ENCODE measurements at regions not wholly inside any gene's neighbourhood (a gene's known extent, or its start where the extent isn't known, plus 50 kb on each side); places are given as distances from the start of the nearest gene placed in this dataset.

DNA sequence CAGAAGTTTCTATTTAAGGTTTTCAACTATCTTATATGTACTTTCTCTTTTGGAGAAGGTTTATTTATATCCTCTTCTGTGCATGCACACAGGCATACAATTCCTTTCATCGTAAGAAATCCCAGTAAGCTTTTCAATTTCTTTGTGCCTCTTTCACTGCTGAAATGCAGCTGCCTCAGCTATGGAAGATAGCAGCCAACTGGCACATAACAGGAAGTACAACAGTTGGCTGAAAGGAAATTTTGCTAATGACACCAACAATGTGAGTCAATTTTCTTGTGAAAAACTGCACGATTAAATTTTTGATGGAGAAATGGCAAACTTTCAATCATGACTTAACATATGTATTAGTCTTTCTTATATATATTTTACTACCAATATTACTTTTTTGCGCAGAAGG is 74.5 kb upstream of the PAQR3 start:
- peaks cover 6% of the 10 kb centered on the region for H3K27me3 Mint-ChIP-seq
- no peak overlapping the region for H3K4me2 ChIP-seq (replicated peaks; ENCODE audit: low read depth, low read length, poor library complexity, severe bottlenecking)
- H3K4me3 Mint-ChIP-seq: no peak overlapping the region
- no peaks in the 10 kb centered on the region for H3K4me1 Mint-ChIP-seq
- no peaks in the 10 kb centered on the region for H3K9me3 Mint-ChIP-seq (ENCODE audit: insufficient read depth)
- no peaks in the 10 kb centered on the region for H3K9me3 ChIP-seq (ENCODE audit: control extremely low read depth in 1 of 3, control insufficient read depth in 2 of 3, insufficient read depth in 1 of 3, low read length in 2 of 3)
- POLR2A ChIA-PET: no interaction called here
- no peak overlapping the region for H2AFZ ChIP-seq (ENCODE audit: insufficient read depth, low read depth, low read length, poor library complexity, severe bottlenecking)
- TF ChIP-seq, protein P1, sequence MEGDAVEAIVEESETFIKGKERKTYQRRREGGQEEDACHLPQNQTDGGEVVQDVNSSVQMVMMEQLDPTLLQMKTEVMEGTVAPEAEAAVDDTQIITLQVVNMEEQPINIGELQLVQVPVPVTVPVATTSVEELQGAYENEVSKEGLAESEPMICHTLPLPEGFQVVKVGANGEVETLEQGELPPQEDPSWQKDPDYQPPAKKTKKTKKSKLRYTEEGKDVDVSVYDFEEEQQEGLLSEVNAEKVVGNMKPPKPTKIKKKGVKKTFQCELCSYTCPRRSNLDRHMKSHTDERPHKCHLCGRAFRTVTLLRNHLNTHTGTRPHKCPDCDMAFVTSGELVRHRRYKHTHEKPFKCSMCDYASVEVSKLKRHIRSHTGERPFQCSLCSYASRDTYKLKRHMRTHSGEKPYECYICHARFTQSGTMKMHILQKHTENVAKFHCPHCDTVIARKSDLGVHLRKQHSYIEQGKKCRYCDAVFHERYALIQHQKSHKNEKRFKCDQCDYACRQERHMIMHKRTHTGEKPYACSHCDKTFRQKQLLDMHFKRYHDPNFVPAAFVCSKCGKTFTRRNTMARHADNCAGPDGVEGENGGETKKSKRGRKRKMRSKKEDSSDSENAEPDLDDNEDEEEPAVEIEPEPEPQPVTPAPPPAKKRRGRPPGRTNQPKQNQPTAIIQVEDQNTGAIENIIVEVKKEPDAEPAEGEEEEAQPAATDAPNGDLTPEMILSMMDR (IDR thresholded peaks at IDR 0.05): no peak
- TF ChIP-seq EZH2 (IDR thresholded peaks at IDR 0.05; ENCODE audit: borderline replicate concordance, insufficient read depth, low read depth, low read length, poor library complexity, severe bottlenecking): no peak
- no peaks in the 10 kb centered on the region for H3K79me2 ChIP-seq (ENCODE audit: control insufficient read depth, insufficient read depth, low read length)
- no peaks in the 10 kb centered on the region for H3K4me1 ChIP-seq (ENCODE audit: control insufficient read depth in 2 of 2, insufficient read depth in 2 of 2, low read length in 2 of 2)
- DNase-seq: no peak
- no peak for ATAC-seq (ENCODE audit: low read depth)
- no peaks in the 10 kb centered on the region for H3K27me3 ChIP-seq (replicated peaks in 1 of 4; ENCODE audit: control extremely low read depth in 1 of 4, control insufficient read depth in 3 of 4, insufficient read depth in 4 of 4, low read length in 3 of 4)
- CTCF ChIA-PET: interaction anchor here (0.8 kb wide), 1 partner anchor 63 kb away, joined by 3 read pairs; no protein-coding TSS in a partner anchor
- WGBS (ENCODE audit: insufficient coverage): 0% methylated on average over 1 of the region's 3 CpGs
- no peaks in the 10 kb centered on the region for H4K20me1 ChIP-seq (ENCODE audit: control insufficient read depth, insufficient read depth, low read length, poor library complexity, severe bottlenecking)
- no peak overlapping the region for H3K4me3 ChIP-seq (ENCODE audit: control extremely low read depth in 1 of 5, extremely low read depth in 1 of 5, insufficient read depth in 1 of 5, low read depth in 2 of 5, low read length in 4 of 5)
- H3K27ac ChIP-seq (ENCODE audit: low read length in 2 of 2): no peak overlapping the region
- intact Hi-C loops (cut with micrococcal nuclease): no loop called here
- no peak overlapping the region for H3K9ac ChIP-seq (ENCODE audit: low read length)
- no peak overlapping the region for H3K27ac Mint-ChIP-seq
- H3K36me3 ChIP-seq (replicated peaks in 1 of 2; ENCODE audit: control extremely low read depth in 1 of 2, control insufficient read depth in 1 of 2, extremely low read depth in 1 of 2, insufficient read depth in 2 of 2, low read length in 1 of 2): no peaks in the 10 kb centered on the region

DNA sequence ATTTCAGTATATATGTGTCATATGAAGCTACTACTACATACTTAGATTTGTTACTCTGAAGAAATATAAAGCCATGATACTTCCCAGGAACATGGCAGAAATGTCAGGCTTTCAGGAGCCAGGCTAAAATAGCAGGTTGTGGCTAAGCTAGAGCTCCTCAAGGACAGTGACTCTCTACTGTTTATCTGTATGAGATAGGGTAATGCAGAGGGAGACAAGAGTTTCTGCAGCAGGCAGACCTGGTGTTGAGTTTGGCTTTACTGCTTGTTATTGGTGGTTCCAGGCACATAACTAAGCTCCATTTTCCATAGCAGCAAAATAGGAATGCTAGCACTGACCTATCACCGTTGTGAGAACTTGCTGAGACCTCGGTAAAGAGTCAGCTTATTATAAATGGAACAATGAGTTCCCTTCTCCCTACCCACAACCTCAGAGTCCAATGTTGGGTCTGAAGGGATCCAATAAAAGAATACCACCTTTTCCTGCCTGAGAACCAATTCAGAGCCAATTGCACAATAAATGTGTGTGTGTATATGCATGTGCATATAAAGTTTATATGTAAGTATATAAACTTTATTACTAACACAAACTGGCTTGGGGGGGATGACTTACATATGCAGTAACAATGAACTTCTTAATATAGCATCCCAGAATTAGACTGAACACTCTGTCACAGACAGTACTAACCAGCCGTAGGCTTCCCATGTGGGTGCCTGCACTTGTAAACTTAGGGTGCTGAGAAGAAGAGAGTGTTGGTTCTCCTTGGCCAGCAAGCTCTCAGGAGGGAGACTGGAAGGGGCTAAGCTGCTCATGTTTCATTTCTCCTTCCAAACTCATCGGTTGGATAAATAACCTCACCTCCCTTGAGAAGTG is 51.9 kb upstream of the PAQR3 start:
- CTCF ChIA-PET: interaction anchor here (0.5 kb wide), 1 partner anchor 156 kb away, joined by 5 read pairs; no protein-coding TSS in a partner anchor
- Histone ChIP-seq H3K9ac (ENCODE audit: low read length) (no peak overlapping the region), H3K4me2 (replicated peaks; ENCODE audit: low read depth, low read length, poor library complexity, severe bottlenecking) (no peak overlapping the region), H4K20me1 (ENCODE audit: control insufficient read depth, insufficient read depth, low read length, poor library complexity, severe bottlenecking) (no peaks in the 10 kb centered on the region), H3K27ac (ENCODE audit: low read length in 2 of 2) (no peak overlapping the region), H3K36me3 (replicated peaks in 1 of 2; ENCODE audit: control extremely low read depth in 1 of 2, control insufficient read depth in 1 of 2, extremely low read depth in 1 of 2, insufficient read depth in 2 of 2, low read length in 1 of 2) (no peaks in the 10 kb centered on the region), H3K4me1 (ENCODE audit: control insufficient read depth in 2 of 2, insufficient read depth in 2 of 2, low read length in 2 of 2) (no peaks in the 10 kb centered on the region), H2AFZ (ENCODE audit: insufficient read depth, low read depth, low read length, poor library complexity, severe bottlenecking) (no peak overlapping the region), H3K4me3 (ENCODE audit: control extremely low read depth in 1 of 5, extremely low read depth in 1 of 5, insufficient read depth in 1 of 5, low read depth in 2 of 5, low read length in 4 of 5) (no peak overlapping the region), H3K9me3 (ENCODE audit: control extremely low read depth in 1 of 3, control insufficient read depth in 2 of 3, insufficient read depth in 1 of 3, low read length in 2 of 3) (no peaks in the 10 kb centered on the region), H3K79me2 (ENCODE audit: control insufficient read depth, insufficient read depth, low read length) (no peaks in the 10 kb centered on the region), H3K27me3 (replicated peaks in 1 of 4; ENCODE audit: control extremely low read depth in 1 of 4, control insufficient read depth in 3 of 4, insufficient read depth in 4 of 4, low read length in 3 of 4) (peaks cover 0 to 3% (median 0%) of the 10 kb centered on the region in 4 experiments)
- no peaks in the 10 kb centered on the region for H3K4me1 Mint-ChIP-seq
- H3K27me3 Mint-ChIP-seq: peaks cover 2% of the 10 kb centered on the region
- no peak overlapping the region for H3K27ac Mint-ChIP-seq
- POLR2A ChIA-PET: no interaction called here
- DNase-seq (no peak), ATAC-seq (ENCODE audit: low read depth) (no peak)
- H3K4me3 Mint-ChIP-seq: no peak overlapping the region
- WGBS (ENCODE audit: insufficient coverage): no CpG with 5 or more reads among the region's 4 CpGs
- H3K9me3 Mint-ChIP-seq (ENCODE audit: insufficient read depth): no peaks in the 10 kb centered on the region
- TF ChIP-seq, protein P1 (IDR thresholded peaks at IDR 0.05): no peak
- TF ChIP-seq EZH2 (IDR thresholded peaks at IDR 0.05; ENCODE audit: borderline replicate concordance, insufficient read depth, low read depth, low read length, poor library complexity, severe bottlenecking): no peak
- intact Hi-C loops (cut with micrococcal nuclease): no loop called here
